GM20000 (cell line): ENCODE measurements at regions not wholly inside any gene's neighbourhood (a gene's known extent, or its start where the extent isn't known, plus 50 kb on each side); places are given as distances from the start of the nearest gene placed in this dataset.

Experiments
- DNase-seq: peaks from one replicate; pipeline ENCODE4 v3.0.0; 2012; ENCODE audit warnings: low spot score
- CTCF ChIP-seq: IDR thresholded peaks from 2 replicates; pipeline ENCODE4 v1.5.1; 2012; ENCODE audit warnings: mild to moderate bottlenecking, control low read depth; ENCODE audit errors: extremely low read depth, missing control alignments

DNA sequence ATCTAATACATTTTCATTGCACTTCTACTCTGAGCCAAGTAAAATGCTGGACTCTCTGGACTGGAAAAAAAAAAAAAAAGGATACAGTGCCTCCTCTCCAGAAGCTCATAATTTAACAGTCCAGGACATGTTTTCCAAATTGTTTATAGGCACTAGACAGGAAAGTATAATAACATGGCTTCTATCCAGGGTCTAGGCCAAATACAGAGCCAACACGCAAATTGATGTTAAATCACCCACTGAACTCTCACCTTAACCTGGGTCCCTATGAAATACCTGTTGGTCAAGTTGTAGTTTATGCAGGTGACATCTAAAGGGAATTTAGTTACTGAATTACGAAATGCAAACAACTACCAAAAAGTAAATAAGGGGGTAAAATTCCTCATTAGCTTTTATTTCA, 428.7 kb upstream of the LUZP2 start:
- TF ChIP-seq CTCF = no peak
- DNase-seq = no peak

GRCh38 chr11:24070435-24070834, 426.4 kb upstream of the LUZP2 start:
- DNase-seq = no peak
- TF ChIP-seq CTCF = no peak

- DNase-seq = no peak
- TF ChIP-seq CTCF = no peak
Measured at GRCh38 chr11:24078018-24078417, 418.8 kb upstream of the LUZP2 start.

GRCh38 chr11:24082241-24082640, 414.6 kb upstream of the LUZP2 start:
- DNase-seq = no peak
- TF ChIP-seq CTCF = no peak

- no peak for TF ChIP-seq CTCF
- no peak for DNase-seq
Measured at GRCh38 chr11:24082860-24083259, 414.0 kb upstream of the LUZP2 start.

GRCh38 chr11:24084956-24085355, 411.9 kb upstream of the LUZP2 start:
- DNase-seq = no peak
- no peak for TF ChIP-seq CTCF

DNA sequence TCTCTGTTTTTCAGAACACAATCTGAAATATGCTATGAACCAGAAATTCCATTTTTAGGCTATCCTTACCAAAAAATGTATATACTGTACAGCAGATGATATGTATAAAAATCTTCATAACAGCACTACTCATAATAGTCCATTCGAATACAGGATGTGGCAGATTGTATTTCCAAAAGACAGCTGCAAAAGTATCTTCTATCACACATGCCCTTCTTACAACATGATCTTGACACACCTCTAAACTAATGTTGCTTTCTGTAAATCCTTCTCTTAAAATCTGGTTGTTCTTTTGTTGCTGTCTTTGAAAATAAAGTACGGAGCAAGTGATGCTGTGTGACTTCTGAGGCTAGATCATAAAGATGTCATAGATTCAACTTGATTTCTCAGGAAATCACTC, 409.9 kb upstream of the LUZP2 start:
- no peak for DNase-seq
- no peak for TF ChIP-seq CTCF
